ENCODE measurements at regions not wholly inside any gene's neighbourhood (a gene's known extent, or its start where the extent isn't known, plus 50 kb on each side); places are given as distances from the start of the nearest gene placed in this dataset.
A peak's percentile ranks its signal among the peaks of the same experiment; 100 is the strongest.

GRCh38 chr2:15778529-15779219 lies 161.7 kb upstream of the MYCN start:
- no peak for DNase-seq (ENCODE audit: low read depth)

- no peak for DNase-seq (ENCODE audit: low read depth)
These were observed 160.8 kb upstream of the MYCN start for GRCh38 chr2:15779381-15780041.

GRCh38 chr2:15780234-15780633 lies 160.1 kb upstream of the MYCN start:
- DNase-seq (ENCODE audit: low read depth): no peak

GRCh38 chr2:15780912-15781574 lies 159.3 kb upstream of the MYCN start:
- no peak for DNase-seq (ENCODE audit: low read depth)

- DNase-seq (ENCODE audit: low read depth): peak; percentile 47
These were observed 158.2 kb upstream of the MYCN start for GRCh38 chr2:15782009-15782751.

GRCh38 chr2:15782769-15783294 lies 157.5 kb upstream of the MYCN start:
- no peak for DNase-seq (ENCODE audit: low read depth)

GRCh38 chr2:15783489-15783888 lies 156.9 kb upstream of the MYCN start:
- DNase-seq (ENCODE audit: low read depth): no peak

- no peak for DNase-seq (ENCODE audit: low read depth)
These were observed 156.1 kb upstream of the MYCN start for GRCh38 chr2:15784106-15784885.

GRCh38 chr2:15784886-15785801 lies 155.2 kb upstream of the MYCN start:
- DNase-seq (ENCODE audit: low read depth): no peak

GRCh38 chr2:15786003-15786654 lies 154.2 kb upstream of the MYCN start:
- DNase-seq (ENCODE audit: low read depth): no peak

- DNase-seq (ENCODE audit: low read depth): no peak
These were observed 153.4 kb upstream of the MYCN start for GRCh38 chr2:15786901-15787300.

GRCh38 chr2:15787535-15788454 lies 152.6 kb upstream of the MYCN start:
- no peak for DNase-seq (ENCODE audit: low read depth)

GRCh38 chr2:15788455-15788829 lies 151.9 kb upstream of the MYCN start:
- DNase-seq (ENCODE audit: low read depth): no peak

GRCh38 chr2:15788830-15789229 lies 151.5 kb upstream of the MYCN start:
- DNase-seq (ENCODE audit: low read depth): no peak

GRCh38 chr2:15789381-15790062 lies 150.8 kb upstream of the MYCN start:
- DNase-seq (ENCODE audit: low read depth): no peak

- no peak for DNase-seq (ENCODE audit: low read depth)
These were observed 150.0 kb upstream of the MYCN start for GRCh38 chr2:15790326-15790725.

GRCh38 chr2:15790838-15791237 lies 149.5 kb upstream of the MYCN start:
- DNase-seq (ENCODE audit: low read depth): no peak

GRCh38 chr2:15791294-15791693 lies 149.1 kb upstream of the MYCN start:
- DNase-seq (ENCODE audit: low read depth): no peak

Data from HT1080 (cell line).